GM19452 (cell line): ENCODE measurements at regions not wholly inside any gene's neighbourhood (a gene's known extent, or its start where the extent isn't known, plus 50 kb on each side); places are given as distances from the start of the nearest gene placed in this dataset.
"Not testable (repeated sequence)": the region's sequence is repeated elsewhere in the genome, so short reads cannot be mapped to it uniquely, and the experiment has no call there.

Experiments
- ATAC-seq: cut with Tn5 transposase; IDR thresholded peaks from one replicate; pipeline ENCODE4 v1.9.1; 2021; ENCODE audit not compliant: unreplicated experiment

GRCh38 chr2:195364015-195364965 is 292.7 kb upstream of the SLC39A10 start:
- no peak for ATAC-seq

GRCh38 chr2:195363496-195363895 is 293.5 kb upstream of the SLC39A10 start:
- no peak for ATAC-seq

- no peak for ATAC-seq
Observed at GRCh38 chr2:195360242-195360641, 296.8 kb upstream of the SLC39A10 start.

- ATAC-seq, result no peak
Observed at GRCh38 chr2:195359043-195359735, 297.8 kb upstream of the SLC39A10 start.

GRCh38 chr2:195356920-195357440 is 300.0 kb upstream of the SLC39A10 start:
- no peak for ATAC-seq

GRCh38 chr2:195356026-195356425 is 301.0 kb upstream of the SLC39A10 start:
- ATAC-seq, result no peak

- ATAC-seq, result no peak
Observed at GRCh38 chr2:195352581-195352980, 304.4 kb upstream of the SLC39A10 start.

GRCh38 chr2:195343942-195344530 is 313.0 kb upstream of the SLC39A10 start:
- no peak for ATAC-seq

- peak; percentile 64 for ATAC-seq
Observed at GRCh38 chr2:195343540-195343939, 313.5 kb upstream of the SLC39A10 start.

- ATAC-seq, result no peak
Observed at GRCh38 chr2:195342061-195342460, 315.0 kb upstream of the SLC39A10 start.

GRCh38 chr2:195338856-195339255 is 318.2 kb upstream of the SLC39A10 start:
- no peak for ATAC-seq

GRCh38 chr2:195337597-195337996 is 319.4 kb upstream of the SLC39A10 start:
- ATAC-seq, result no peak

- no peak for ATAC-seq
Observed at GRCh38 chr2:195333869-195334268, 323.2 kb upstream of the SLC39A10 start.

- ATAC-seq, result no peak
Observed at GRCh38 chr2:195331966-195332365, 325.1 kb upstream of the SLC39A10 start.

GRCh38 chr2:195331129-195331528 is 325.9 kb upstream of the SLC39A10 start:
- ATAC-seq, result no peak

- ATAC-seq, result no peak
Observed at GRCh38 chr2:195330513-195330956, 326.5 kb upstream of the SLC39A10 start.

- not testable (repeated sequence) for ATAC-seq
Observed at GRCh38 chr2:195329784-195330183, 327.2 kb upstream of the SLC39A10 start.

GRCh38 chr2:195326537-195326936 is 330.5 kb upstream of the SLC39A10 start:
- no peak for ATAC-seq

- no peak for ATAC-seq
Observed at GRCh38 chr2:195322324-195322723, 334.7 kb upstream of the SLC39A10 start.

GRCh38 chr2:195320413-195320973 is 336.5 kb upstream of the SLC39A10 start:
- ATAC-seq, result peak; percentile 85
